ENCODE measurements at regions not wholly inside any gene's neighbourhood (a gene's known extent, or its start where the extent isn't known, plus 50 kb on each side); places are given as distances from the start of the nearest gene placed in this dataset.

DNA sequence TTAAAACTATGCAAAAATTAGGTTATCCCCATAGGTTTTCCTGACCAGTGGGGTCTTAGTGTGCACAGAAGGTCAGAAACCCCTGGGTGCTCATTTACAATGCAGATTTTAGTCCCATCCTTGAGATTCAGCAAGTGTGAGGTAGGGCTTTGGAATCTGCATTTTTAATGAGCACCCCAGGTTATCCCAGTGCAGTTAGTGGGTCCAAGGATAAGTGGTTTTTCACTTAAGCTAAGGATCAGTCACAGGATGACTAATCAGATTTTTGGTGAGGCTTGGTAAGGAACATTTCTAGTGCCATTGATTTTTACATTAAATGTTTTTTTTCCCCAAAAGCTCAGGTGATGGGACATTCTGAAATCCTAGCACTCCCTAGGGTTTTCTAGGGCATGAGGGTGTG is 50.7 kb upstream of the MGAT5 start:
- DNase-seq (ENCODE audit: low spot score), result no peak
